ENCODE measurements at regions not wholly inside any gene's neighbourhood (a gene's known extent, or its start where the extent isn't known, plus 50 kb on each side); places are given as distances from the start of the nearest gene placed in this dataset.
A peak's percentile ranks its signal among the peaks of the same experiment; 100 is the strongest.

GRCh38 chr10:21203473-21204107, 306.5 kb upstream of the NEBL start:
- DNase-seq (ENCODE audit: low spot score), result no peak

- DNase-seq (ENCODE audit: low spot score), result no peak
Measured at GRCh38 chr10:21202776-21203462, 305.8 kb upstream of the NEBL start.

GRCh38 chr10:21199501-21199900, 302.4 kb upstream of the NEBL start:
- DNase-seq (ENCODE audit: low spot score), result no peak

DNA sequence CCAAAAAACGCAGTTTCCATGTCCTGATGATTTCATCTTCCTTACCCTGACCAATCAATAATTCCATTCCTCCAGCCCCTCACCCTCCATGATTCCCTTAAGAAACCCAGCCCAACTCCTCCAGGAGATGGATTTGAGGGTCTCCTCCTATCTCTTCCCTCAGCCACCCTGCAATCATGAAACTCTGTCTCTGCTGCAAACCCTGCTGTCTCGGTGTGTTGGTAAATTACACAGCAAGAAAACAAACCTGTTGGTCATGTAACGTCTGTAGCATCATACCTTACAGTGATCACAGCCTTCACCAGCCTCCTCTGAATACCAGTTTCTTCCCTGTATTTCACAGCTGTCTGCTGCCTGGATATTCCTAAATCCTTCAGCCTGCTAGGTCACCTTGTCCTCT, 300.7 kb upstream of the NEBL start:
- no peak for DNase-seq (ENCODE audit: low spot score)

- DNase-seq (ENCODE audit: low spot score), result no peak
Measured at GRCh38 chr10:21196822-21197395, 299.8 kb upstream of the NEBL start.

DNA sequence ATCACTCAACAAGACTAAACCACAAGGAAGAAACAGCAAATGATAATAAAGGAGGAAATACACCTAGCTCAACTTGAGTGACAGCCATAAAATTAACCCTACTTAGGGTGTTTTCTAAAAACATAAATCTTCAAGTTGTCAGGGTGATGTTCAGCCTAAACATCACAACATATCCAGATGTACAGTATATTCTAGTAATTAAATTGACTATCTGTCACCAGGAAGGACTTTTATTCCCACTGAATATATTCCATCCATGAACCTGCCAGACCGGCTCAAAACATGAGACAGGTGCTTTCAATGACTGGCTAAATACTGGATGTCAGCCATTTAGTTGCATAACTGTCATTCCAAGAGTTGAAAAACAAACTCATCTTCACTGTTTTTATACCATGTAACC, 298.1 kb upstream of the NEBL start:
- no peak for DNase-seq (ENCODE audit: low spot score)

DNA sequence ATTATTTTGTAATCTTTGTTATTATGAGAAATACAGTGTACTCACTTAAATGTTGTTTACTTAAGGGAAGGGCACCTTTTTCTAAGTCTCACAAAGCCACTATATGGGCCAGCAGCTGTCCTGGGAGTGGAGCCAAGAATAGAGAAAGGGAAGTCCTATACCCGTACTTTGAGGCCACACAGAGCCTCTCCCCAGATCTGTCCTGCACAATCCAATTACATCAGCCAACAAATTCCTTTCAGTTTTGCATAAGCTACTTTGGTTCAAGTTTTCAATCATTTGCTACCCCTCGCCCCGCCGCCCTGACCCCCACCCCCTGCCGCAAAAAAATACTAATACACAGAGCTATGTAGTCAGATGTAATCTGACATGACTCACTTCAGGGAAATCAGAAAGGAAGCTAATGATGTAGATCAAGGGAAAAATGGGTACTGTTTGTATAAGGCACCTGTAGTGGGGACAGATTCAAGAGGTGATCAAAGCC, 297.4 kb upstream of the NEBL start:
- no peak for DNase-seq (ENCODE audit: low spot score)

DNA sequence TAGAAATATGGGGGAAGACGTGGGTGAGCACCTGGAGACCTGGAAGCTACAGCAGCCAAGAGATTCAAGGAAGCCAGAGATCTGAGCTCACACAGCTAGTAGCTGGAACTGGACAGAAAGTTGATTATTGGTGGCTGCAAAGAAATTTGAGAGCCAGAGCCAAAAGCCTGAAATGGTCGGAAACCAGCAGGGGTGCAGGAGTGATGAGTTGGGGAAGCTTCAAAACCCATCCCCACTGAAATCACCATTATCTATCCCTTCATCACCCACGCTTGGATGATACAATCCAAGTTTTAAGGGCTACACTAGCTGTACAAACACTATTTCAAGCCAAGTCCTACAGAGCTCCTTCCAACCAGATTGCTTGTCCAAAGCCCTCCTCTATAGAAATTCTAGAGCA, 296.1 kb upstream of the NEBL start:
- no peak for DNase-seq (ENCODE audit: low spot score)

GRCh38 chr10:21191512-21191911, 294.4 kb upstream of the NEBL start:
- no peak for DNase-seq (ENCODE audit: low spot score)

- DNase-seq (ENCODE audit: low spot score), result no peak
Measured at GRCh38 chr10:21184984-21185383, 287.9 kb upstream of the NEBL start.

- no peak for DNase-seq (ENCODE audit: low spot score)
Measured at GRCh38 chr10:21184216-21184615, 287.1 kb upstream of the NEBL start.

DNA sequence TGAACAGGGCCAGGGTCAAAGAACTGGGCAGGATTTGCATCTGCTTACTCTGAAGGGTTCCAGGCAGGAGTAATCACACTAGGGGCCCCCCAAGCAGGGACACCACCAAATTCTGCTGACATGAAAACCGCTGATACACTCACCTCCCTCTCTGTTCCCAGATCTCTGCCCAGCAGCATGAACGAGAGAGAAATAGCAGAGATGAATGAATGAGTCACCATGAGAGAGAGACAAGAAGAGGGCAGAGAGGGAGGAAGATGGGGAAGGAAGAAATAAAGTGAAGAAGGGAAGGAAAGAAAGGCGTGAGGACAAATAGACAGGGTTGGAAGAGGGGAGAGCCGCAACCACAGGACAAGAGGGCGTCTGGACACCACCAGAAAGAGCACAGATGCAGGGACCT, 285.9 kb upstream of the NEBL start:
- no peak for DNase-seq (ENCODE audit: low spot score)

DNA sequence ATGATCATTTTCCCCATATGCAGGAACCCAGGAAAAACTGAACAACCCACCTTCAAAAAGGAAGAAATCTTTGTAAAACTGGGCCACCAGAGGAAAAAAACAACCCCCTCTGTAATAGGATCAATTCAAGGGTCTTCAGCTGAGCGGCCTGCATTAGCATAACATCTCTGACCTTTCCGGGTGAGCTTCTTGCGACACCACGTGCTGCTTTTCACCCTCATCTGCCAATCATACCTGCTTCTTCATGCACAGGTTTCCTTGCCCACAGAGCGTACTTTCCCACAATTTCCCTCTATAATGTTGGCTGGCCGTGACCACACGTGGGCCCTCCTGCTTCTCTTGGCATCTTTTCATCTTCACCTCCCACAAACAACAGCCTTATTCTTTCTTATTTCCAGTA, 284.3 kb upstream of the NEBL start:
- no peak for DNase-seq (ENCODE audit: low spot score)

DNA sequence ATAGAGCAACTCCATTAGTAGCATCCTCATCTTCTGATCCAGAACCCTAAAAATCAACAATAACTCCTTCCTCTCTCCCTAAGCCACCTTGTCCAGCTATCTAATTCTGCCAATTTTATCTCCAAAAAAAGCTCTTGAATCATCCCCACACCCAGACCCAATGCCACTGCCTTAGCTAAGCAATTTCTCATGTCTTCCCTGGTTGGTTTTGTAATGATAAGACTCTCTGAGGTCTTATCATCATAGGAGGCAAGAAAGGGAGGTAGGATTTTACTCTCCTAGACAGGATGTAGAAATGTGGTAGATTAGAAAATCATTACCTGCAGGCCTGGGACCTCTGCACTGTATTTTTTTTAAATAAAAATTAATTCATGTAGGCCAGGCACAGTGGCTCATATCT, 283.5 kb upstream of the NEBL start:
- DNase-seq (ENCODE audit: low spot score), result no peak

GRCh38 chr10:21176934-21177480, 279.9 kb upstream of the NEBL start:
- DNase-seq (ENCODE audit: low spot score), result no peak

- no peak for DNase-seq (ENCODE audit: low spot score)
Measured at GRCh38 chr10:21175797-21176196, 278.7 kb upstream of the NEBL start.

GRCh38 chr10:21174715-21175495, 277.8 kb upstream of the NEBL start:
- no peak for DNase-seq (ENCODE audit: low spot score)

DNA sequence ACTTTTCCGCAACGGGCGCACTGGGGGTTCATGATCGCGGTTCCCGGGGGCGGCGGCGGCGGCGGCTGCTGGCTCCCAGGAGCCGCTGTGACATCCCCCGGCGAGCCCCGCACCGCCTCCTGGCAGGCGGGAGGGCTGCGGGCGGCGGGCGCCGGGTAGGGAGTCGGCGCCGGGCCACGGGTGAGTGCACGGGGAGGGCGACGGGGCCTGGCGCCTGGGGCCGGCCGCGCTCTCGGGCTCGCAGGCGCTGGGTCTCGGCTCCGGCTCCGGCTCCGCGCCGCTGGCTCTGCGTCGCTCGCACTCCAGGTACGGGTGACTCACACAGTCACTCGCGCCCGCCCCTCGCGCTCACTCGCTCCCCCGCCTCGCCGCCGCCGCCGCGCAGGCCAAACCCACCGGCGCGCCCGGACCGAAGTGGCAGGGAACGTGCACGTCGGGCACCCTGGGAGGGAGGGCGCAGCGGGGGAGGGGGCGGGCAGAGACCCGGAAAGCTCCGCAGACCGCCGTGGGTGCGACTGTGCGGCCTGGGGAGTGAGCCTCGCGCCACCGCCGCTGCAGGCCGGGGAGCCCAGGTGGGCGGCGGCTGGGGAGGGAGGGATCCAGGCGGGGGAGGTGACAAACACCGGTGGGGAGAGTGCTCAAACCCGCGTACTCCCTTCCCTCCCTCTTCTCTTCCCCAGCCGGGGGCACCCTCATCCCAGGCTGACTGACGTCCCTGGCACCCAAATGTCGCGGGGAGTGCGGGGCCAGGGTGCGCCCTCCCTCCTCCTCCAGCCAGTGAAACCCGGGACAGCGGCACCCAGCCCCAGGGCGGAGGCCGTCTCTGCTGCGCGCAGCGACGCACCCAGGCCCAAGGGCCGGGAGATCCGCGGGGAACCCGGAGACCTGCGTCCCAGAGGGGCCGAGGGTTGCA, 276.9 kb upstream of the NEBL start:
- DNase-seq (ENCODE audit: low spot score), result peak; percentile 76

GRCh38 chr10:21172930-21173801, 276.1 kb upstream of the NEBL start:
- peak; percentile 69 for DNase-seq (ENCODE audit: low spot score)

GRCh38 chr10:21172542-21172929, 275.4 kb upstream of the NEBL start:
- no peak for DNase-seq (ENCODE audit: low spot score)
